HepG2 (cell line): ENCODE measurements at regions not wholly inside any gene's neighbourhood (a gene's known extent, or its start where the extent isn't known, plus 50 kb on each side); places are given as distances from the start of the nearest gene placed in this dataset.

Experiments
- ATAC-seq: fragments of 200-7000 bp; cut with Tn5 transposase; 3 replicates; pipeline ENCODE4 v1.9.1; 2020; ENCODE audit warnings: mild to moderate bottlenecking, moderate library complexity
- BruUV-seq: library from RNA; stranded (reverse); fragments of 400-500 nt; replicated peaks from 2 replicates; lab custom pipeline; 2021; lab: Mats Ljungman, UMichigan
- CTCF ChIA-PET: fragments of 300-600 bp; formaldehyde crosslinking; extraction: SDS; loops from one replicate; lab custom pipeline; 2021; ENCODE audit warnings: low total read pairs, inconsistent platforms, low intra/inter-chr PET ratio; lab: Yijun Ruan, JAX
- POLR2A ChIA-PET: fragments of 350-600 bp; sonication (Branson Sonifier 250); formaldehyde crosslinking; loops from one replicate; lab custom pipeline; 2020; ENCODE audit warnings: antibody characterized with exemption, inconsistent platforms; lab: Yijun Ruan, JAX
- DNase-seq: peaks from one replicate; pipeline ENCODE4 v3.0.0-alpha.2; 2015; ENCODE audit warnings: low spot score
- FAIRE-seq: peaks from 3 replicates; lab custom pipeline; 2011; peaks lifted over from hg19 to GRCh38; lab: Jason Lieb, UNC
- H2AFZ ChIP-seq: one replicate; pipeline ENCODE4 v1.6.1; 2011; ENCODE audit warnings: low read length, inconsistent platforms
- H3K27ac ChIP-seq: fragments of 300-600 bp; 3 replicates; pipeline ENCODE4 v1.8.0; 2011; ENCODE audit warnings: mixed run types, mild to moderate bottlenecking, mixed read lengths, low read length, inconsistent platforms; ENCODE audit not compliant: insufficient read depth; ENCODE audit errors: extremely low read length
- H3K27me3 ChIP-seq, 2 experiments: fragments of 200-600 bp in 1 of 2; 2 replicates in 1 of 2; 3 replicates in 1 of 2; pipeline versions ENCODE4 v1.6.0 to v1.8.0; 2011; ENCODE audit warnings: low read length in 2 of 2, mild to moderate bottlenecking in 2 of 2, moderate library complexity in 2 of 2, inconsistent platforms in 1 of 2; ENCODE audit not compliant: insufficient read depth in 2 of 2, control insufficient read depth in 1 of 2
- H3K36me3 ChIP-seq, 2 experiments: fragments of 200-600 bp in 1 of 2; replicated peaks in 1 of 2; 2 replicates in 1 of 2; 3 replicates in 1 of 2; pipeline versions ENCODE4 v1.5.1 to v1.8.0; 2011; ENCODE audit warnings: low read length in 2 of 2, inconsistent platforms in 1 of 2; ENCODE audit not compliant: insufficient read depth in 2 of 2, control insufficient read depth in 1 of 2
- H3K4me1 ChIP-seq: 2 replicates; pipeline ENCODE4 v1.5.1; 2012; ENCODE audit warnings: low read length, inconsistent platforms; ENCODE audit not compliant: insufficient read depth
- H3K4me2 ChIP-seq: 2 replicates; pipeline ENCODE4 v1.6.0; 2011; ENCODE audit warnings: low read depth, low read length, inconsistent platforms
- H3K4me3 ChIP-seq, 3 experiments: fragments of 200-600 bp in 1 of 3; sonication (generic), shearing (Covaris generic) in 1 of 3; replicated peaks in 1 of 3; 2 replicates each; pipeline ENCODE4 v1.5.1; 2011 to 2016; ENCODE audit warnings: low read length in 3 of 3, inconsistent platforms in 2 of 3, low read depth in 2 of 3, mild to moderate bottlenecking in 2 of 3, control low read depth in 1 of 3, mixed read lengths in 1 of 3; ENCODE audit not compliant: insufficient read depth in 1 of 3
- H3K79me2 ChIP-seq: one replicate; pipeline ENCODE4 v1.6.1; 2011; ENCODE audit warnings: low read length, inconsistent platforms; ENCODE audit not compliant: insufficient read depth
- H3K9ac ChIP-seq: 2 replicates; pipeline ENCODE4 v1.6.0; 2011; ENCODE audit warnings: mild to moderate bottlenecking, low read depth, low read length, inconsistent platforms; ENCODE audit not compliant: insufficient read depth
- H3K9me3 ChIP-seq: 2 replicates; pipeline ENCODE4 v1.5.1; 2012; ENCODE audit warnings: mild to moderate bottlenecking, low read length
- H4K20me1 ChIP-seq: 2 replicates; pipeline ENCODE4 v1.6.0; 2011; ENCODE audit warnings: inconsistent platforms, mild to moderate bottlenecking, low read length, moderate library complexity; ENCODE audit not compliant: insufficient read depth
- BCL3 ChIP-seq: sonication (generic); formaldehyde crosslinking; IDR thresholded peaks from 2 replicates; pipeline ENCODE4 v1.5.1; 2020; ENCODE audit warnings: mild to moderate bottlenecking, missing genetic modification reagents, moderate library complexity
- IRF1 ChIP-seq: sonication (generic); formaldehyde crosslinking; IDR thresholded peaks from 2 replicates; pipeline ENCODE4 v1.4.0; 2020; ENCODE audit warnings: low read depth, mild to moderate bottlenecking, missing genetic modification reagents
- MED8 ChIP-seq: sonication (generic); formaldehyde crosslinking; IDR thresholded peaks from 2 replicates; pipeline ENCODE4 v1.8.1; 2023; ENCODE audit warnings: mild to moderate bottlenecking, missing genetic modification reagents; ENCODE audit not compliant: insufficient replicate concordance
- ZBTB37 ChIP-seq: sonication (generic); formaldehyde crosslinking; IDR thresholded peaks from 2 replicates; pipeline ENCODE4 v1.4.0; 2020; ENCODE audit warnings: mild to moderate bottlenecking, missing genetic modification reagents
- WGBS: methylation state at CpG from one replicate; pipeline ENCODE4 v1.1.6; 2017; ENCODE audit warnings: low lambda C conversion rate; 5-methylcytosine and 5-hydroxymethylcytosine counted together
- in situ Hi-C: cut with HindIII; loops from 2 replicates; pipeline ENCODE4 v1.10.0; 2017; ENCODE audit warnings: low pct_unique_long_range_greater_than_20kb; ENCODE audit not compliant: extremely low pct_ligation_motif_present
- intact Hi-C: fragments of 100-400 bp; cut with micrococcal nuclease; formaldehyde crosslinking; loops from one replicate; pipeline ENCODE4 v1.10.0; 2022; ENCODE audit not compliant: unreplicated experiment

GRCh38 chr2:145753041-145753608 is 1233.2 kb upstream of the ZEB2 start:
- H3K9ac ChIP-seq, result peak overlapping the region; percentile 50
- peak overlapping the region; percentile 96 for H2AFZ ChIP-seq
- H3K9me3 ChIP-seq, result no peaks in the 10 kb centered on the region
- peak overlapping the region; percentile 78 for H3K27ac ChIP-seq
- TF ChIP-seq ZBTB37 (0 out of 2 replicates have a peak, but pooled peaks have one; percentile 35), MED8 (CRISPR knock-in tag) (peak; percentile 40), IRF1 (CRISPR knock-in tag) (no peak), BCL3 (CRISPR knock-in tag) (0 out of 2 replicates have a peak, but pooled peaks have one; percentile 3)
- no peak overlapping the region for H3K4me3 ChIP-seq
- H3K79me2 ChIP-seq, result no peaks in the 10 kb centered on the region
- ATAC-seq (no peak), DNase-seq (no peak), FAIRE-seq (no peak)
- no TSS peak for BruUV-seq
- peaks cover 72% of the 10 kb centered on the region for H3K4me1 ChIP-seq
- H3K4me2 ChIP-seq, result peak overlapping the region; percentile 19; the same call in 1 of the 2 replicates
- POLR2A ChIA-PET, result interaction anchor here (0.7 to 3.2 kb wide), 5 partner anchors 8 to 70 kb away, joined by 3 to 31 read pairs (median 10); no protein-coding TSS in a partner anchor
- WGBS, result 89% methylated on average over 6 of the region's 6 CpGs
- no peaks in the 10 kb centered on the region for H4K20me1 ChIP-seq
- intact Hi-C loops, result loop anchor here (2.0 kb wide), 1 partner anchor 70 kb away; no protein-coding TSS in a partner anchor
- CTCF ChIA-PET, result no interaction called here
- no peaks in the 10 kb centered on the region for H3K27me3 ChIP-seq
- H3K36me3 ChIP-seq, result no peaks in the 10 kb centered on the region
- in situ Hi-C loops, result no loop called here
